ENCODE measurements at regions not wholly inside any gene's neighbourhood (a gene's known extent, or its start where the extent isn't known, plus 50 kb on each side); places are given as distances from the start of the nearest gene placed in this dataset.

DNA sequence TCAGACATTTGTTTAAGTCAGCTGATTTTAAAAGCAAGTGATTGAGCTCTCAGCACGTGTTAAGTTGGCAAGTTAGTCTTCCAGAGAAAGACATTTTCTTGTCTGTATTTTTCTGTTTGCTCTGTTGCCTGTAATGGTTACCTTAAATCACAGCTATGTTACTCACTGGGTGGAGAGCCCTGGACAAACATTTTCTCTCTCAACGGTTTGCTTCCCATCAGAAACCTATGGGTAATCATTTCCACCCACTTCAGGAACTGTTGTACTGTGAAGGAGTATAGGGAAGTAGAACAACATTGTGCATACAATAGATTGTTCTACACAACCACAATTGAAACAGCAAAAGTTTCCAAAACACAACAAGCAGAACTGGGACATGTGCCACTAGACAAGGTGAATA, 113.9 kb upstream of the DPT start:
- H3K4me3 Mint-ChIP-seq = no peak overlapping the region
- H3K9me3 Mint-ChIP-seq = no peaks in the 10 kb centered on the region
- Histone ChIP-seq H3K4me1 (ENCODE audit: insufficient read depth, low read length) (no peaks in the 10 kb centered on the region), H3K36me3 (ENCODE audit: insufficient read depth, low read length) (no peaks in the 10 kb centered on the region), H3K4me3 (ENCODE audit: low read length) (no peak overlapping the region), H3K9me3 (ENCODE audit: control insufficient read depth in 1 of 2, insufficient read depth in 1 of 2, low read length in 2 of 2) (no peaks in the 10 kb centered on the region), H3K27me3 (ENCODE audit: control insufficient read depth in 1 of 2, insufficient read depth in 2 of 2, low read length in 2 of 2) (peaks cover 0 to 4% of the 10 kb centered on the region in 2 experiments), H3K27ac (ENCODE audit: low read depth in 1 of 2, low read length in 2 of 2) (no peak overlapping the region)
- ChIA-PET CTCF (no interaction called here), POLR2A (no interaction called here)
- DNase-seq (no peak), ATAC-seq (ENCODE audit: poor library complexity) (no peak)
- H3K27ac Mint-ChIP-seq = no peak overlapping the region
- H3K36me3 Mint-ChIP-seq (ENCODE audit: low read depth) = no peaks in the 10 kb centered on the region
- intact Hi-C loops (cut with DNase I, micrococcal nuclease) = no loop called here
- peaks cover 5% of the 10 kb centered on the region for H3K27me3 Mint-ChIP-seq
- no peaks in the 10 kb centered on the region for H3K4me1 Mint-ChIP-seq (ENCODE audit: low read depth)
- TF ChIP-seq, protein P1, sequence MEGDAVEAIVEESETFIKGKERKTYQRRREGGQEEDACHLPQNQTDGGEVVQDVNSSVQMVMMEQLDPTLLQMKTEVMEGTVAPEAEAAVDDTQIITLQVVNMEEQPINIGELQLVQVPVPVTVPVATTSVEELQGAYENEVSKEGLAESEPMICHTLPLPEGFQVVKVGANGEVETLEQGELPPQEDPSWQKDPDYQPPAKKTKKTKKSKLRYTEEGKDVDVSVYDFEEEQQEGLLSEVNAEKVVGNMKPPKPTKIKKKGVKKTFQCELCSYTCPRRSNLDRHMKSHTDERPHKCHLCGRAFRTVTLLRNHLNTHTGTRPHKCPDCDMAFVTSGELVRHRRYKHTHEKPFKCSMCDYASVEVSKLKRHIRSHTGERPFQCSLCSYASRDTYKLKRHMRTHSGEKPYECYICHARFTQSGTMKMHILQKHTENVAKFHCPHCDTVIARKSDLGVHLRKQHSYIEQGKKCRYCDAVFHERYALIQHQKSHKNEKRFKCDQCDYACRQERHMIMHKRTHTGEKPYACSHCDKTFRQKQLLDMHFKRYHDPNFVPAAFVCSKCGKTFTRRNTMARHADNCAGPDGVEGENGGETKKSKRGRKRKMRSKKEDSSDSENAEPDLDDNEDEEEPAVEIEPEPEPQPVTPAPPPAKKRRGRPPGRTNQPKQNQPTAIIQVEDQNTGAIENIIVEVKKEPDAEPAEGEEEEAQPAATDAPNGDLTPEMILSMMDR (IDR thresholded peaks at IDR 0.05) = no peak

DNA sequence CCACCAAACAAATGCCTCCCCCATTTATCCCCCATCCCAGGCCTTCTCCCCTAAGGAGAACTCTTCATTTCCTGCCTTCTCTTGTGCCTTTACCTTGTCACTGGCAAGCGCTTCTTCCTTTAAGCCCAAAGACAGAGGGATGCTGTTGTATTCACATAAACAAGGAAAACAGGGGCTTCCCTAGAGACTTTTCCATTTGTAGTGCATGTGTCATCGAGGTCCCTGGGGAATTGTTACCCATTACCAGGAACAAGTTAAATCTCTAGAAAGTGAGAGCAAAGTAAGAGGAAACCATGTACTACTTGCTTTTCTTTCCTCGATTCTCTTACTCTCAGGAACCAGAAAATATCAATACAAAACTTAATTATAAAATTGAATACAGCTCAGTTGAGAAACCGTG, 114.4 kb upstream of the DPT start:
- peaks cover 9% of the 10 kb centered on the region for H3K27me3 Mint-ChIP-seq

DNA sequence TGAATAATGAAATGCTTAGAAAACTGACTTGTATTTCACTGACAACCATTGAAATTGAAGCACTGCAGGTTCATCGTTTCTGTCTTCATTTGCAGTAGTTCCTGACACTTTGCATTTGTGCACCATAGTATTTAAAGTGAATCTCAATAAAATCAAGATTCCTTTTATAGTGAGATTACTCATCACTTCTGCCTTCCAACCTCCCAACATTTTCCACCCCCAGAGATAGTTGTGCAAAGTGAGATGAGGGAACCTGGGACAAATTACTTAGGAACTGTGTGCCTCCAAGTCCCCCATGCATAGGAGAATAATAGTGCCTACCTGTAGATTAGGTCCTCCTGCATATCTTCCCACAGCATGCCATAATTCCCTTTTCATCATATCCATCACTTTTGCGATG, 114.9 kb upstream of the DPT start:
- no peaks in the 10 kb centered on the region for H3K4me1 ChIP-seq (ENCODE audit: insufficient read depth, low read length)
- CTCF ChIA-PET = no interaction called here
- no peak overlapping the region for H3K27ac Mint-ChIP-seq
- H3K36me3 ChIP-seq (ENCODE audit: insufficient read depth, low read length) = no peaks in the 10 kb centered on the region
- no peak for DNase-seq
- no peaks in the 10 kb centered on the region for H3K4me1 Mint-ChIP-seq (ENCODE audit: low read depth)
- no peak overlapping the region for H3K4me3 ChIP-seq (ENCODE audit: low read length)
- H3K27me3 ChIP-seq (ENCODE audit: control insufficient read depth in 1 of 2, insufficient read depth in 2 of 2, low read length in 2 of 2) = peaks cover 0 to 4% of the 10 kb centered on the region in 2 experiments
- peaks cover 15% of the 10 kb centered on the region for H3K27me3 Mint-ChIP-seq
- H3K9me3 ChIP-seq (ENCODE audit: control insufficient read depth in 1 of 2, insufficient read depth in 1 of 2, low read length in 2 of 2) = no peaks in the 10 kb centered on the region
- intact Hi-C loops (cut with DNase I, micrococcal nuclease) = no loop called here
- no peaks in the 10 kb centered on the region for H3K9me3 Mint-ChIP-seq
- no peak for ATAC-seq (ENCODE audit: poor library complexity)
- no peak overlapping the region for H3K4me3 Mint-ChIP-seq
- no peaks in the 10 kb centered on the region for H3K36me3 Mint-ChIP-seq (ENCODE audit: low read depth)
- H3K27ac ChIP-seq (ENCODE audit: low read depth in 1 of 2, low read length in 2 of 2) = no peak overlapping the region
- TF ChIP-seq, protein P1 (IDR thresholded peaks at IDR 0.05) = no peak
- POLR2A ChIA-PET = no interaction called here

More for the DNA sequence above, 114.4 kb upstream of the DPT start:
- Mint-ChIP-seq H3K36me3 (ENCODE audit: low read depth) (no peaks in the 10 kb centered on the region), H3K27ac (no peak overlapping the region), H3K9me3 (no peaks in the 10 kb centered on the region), H3K4me3 (no peak overlapping the region), H3K4me1 (ENCODE audit: low read depth) (no peaks in the 10 kb centered on the region)
- intact Hi-C loops (cut with DNase I, micrococcal nuclease) = no loop called here
- CTCF ChIA-PET = no interaction called here
- Histone ChIP-seq H3K9me3 (ENCODE audit: control insufficient read depth in 1 of 2, insufficient read depth in 1 of 2, low read length in 2 of 2) (no peaks in the 10 kb centered on the region), H3K4me3 (ENCODE audit: low read length) (no peak overlapping the region), H3K4me1 (ENCODE audit: insufficient read depth, low read length) (no peaks in the 10 kb centered on the region), H3K27ac (ENCODE audit: low read depth in 1 of 2, low read length in 2 of 2) (no peak overlapping the region), H3K27me3 (ENCODE audit: control insufficient read depth in 1 of 2, insufficient read depth in 2 of 2, low read length in 2 of 2) (peaks cover 0 to 4% of the 10 kb centered on the region in 2 experiments), H3K36me3 (ENCODE audit: insufficient read depth, low read length) (no peaks in the 10 kb centered on the region)
- POLR2A ChIA-PET = no interaction called here
- no peak for DNase-seq
- ATAC-seq (ENCODE audit: poor library complexity) = no peak
- TF ChIP-seq, protein P1 (IDR thresholded peaks at IDR 0.05) = no peak
